WI38 (cell line): ENCODE measurements at regions not wholly inside any gene's neighbourhood (a gene's known extent, or its start where the extent isn't known, plus 50 kb on each side); places are given as distances from the start of the nearest gene placed in this dataset.

Experiments
- H3K4me3 ChIP-seq: 2 replicates; pipeline ENCODE4 v1.5.1; 2011; ENCODE audit warnings: low read depth, mild to moderate bottlenecking, control low read depth, low read length
- CTCF ChIP-seq: IDR thresholded peaks from 2 replicates; pipeline ENCODE4 v1.5.1; 2012; ENCODE audit warnings: low read depth, mild to moderate bottlenecking, control low read depth, low read length

DNA sequence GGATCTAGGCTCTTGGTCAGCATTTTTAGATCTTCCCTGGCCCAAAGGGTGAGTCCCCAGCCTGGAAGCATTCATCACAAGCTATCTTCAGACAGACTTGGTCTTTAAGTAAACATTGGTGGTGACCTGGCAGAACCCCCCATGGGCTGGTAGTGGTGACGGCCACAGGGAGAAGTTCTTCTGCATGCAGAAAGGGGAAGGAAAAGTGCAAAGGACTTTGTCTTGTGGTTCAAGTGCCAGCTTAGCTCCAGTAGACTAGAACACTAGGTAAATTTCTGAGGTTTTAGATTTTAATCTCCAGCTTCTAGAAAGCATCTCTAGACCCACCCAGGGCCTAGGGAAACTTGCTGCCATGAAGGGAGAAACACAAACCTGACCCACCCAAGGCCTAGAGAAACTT, 584.0 kb downstream of the CHSY3 start:
- TF ChIP-seq CTCF: no peak
- no peak overlapping the region for H3K4me3 ChIP-seq

DNA sequence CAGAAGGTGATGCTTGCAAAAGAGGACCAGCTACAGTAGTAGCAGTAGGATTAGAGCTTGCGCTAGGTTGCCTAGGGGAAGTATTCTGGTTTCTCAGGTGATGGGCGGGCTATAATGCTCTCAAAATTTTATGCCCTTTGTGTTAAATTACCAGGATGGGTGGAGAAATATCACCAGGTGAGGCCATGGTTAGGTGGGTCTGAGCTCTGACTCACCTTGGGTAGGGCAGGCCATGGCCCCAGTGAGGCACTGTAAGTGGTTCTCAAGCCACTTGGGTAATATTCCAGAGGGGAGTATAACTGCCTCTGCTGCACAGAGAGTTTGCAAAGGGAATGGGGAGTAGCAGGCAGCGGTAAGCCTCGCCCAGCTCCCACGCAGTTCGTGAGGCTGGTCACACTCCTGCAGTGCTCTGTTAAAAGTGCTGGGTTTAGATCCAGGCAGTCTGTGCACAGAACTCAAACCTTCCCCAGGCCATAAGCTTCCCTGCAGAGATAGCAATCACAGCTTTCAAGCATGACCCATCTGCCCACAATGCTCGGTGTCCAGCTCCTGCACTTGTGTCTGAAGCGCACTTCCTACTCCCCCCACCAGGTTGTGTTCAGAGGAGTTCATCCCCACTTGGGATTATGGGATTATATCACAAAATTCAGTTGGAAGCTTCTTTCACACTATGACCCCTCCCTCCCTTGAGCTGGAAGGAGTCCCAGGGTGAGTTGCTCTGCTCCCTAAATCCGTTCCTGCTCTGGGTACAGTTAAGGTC, 575.0 kb downstream of the CHSY3 start:
- no peak for TF ChIP-seq CTCF
- H3K4me3 ChIP-seq: no peak overlapping the region

DNA sequence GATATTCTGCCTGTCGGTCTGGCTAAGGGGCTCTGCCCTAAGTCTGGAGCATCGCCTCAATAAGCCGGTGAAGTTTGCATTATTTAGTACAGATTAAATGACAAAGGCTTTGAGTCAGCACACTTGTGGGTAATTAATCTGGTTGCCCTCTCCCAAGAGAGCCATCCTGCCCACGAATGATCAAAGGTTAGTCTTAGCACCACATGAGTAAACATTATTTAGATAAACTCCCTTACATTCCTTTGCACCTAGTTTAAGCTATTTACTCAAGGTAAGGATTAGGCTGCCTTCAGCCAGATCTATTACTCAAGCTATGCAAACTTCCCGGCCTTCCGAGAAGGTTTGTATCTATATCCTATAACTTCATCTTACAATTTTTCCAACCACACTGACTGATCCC, 572.1 kb downstream of the CHSY3 start:
- no peak overlapping the region for H3K4me3 ChIP-seq
- TF ChIP-seq CTCF: no peak

- H3K4me3 ChIP-seq: no peak overlapping the region
- no peak for TF ChIP-seq CTCF
These were observed 558.3 kb downstream of the CHSY3 start for GRCh38 chr5:130462516-130462915.

- H3K4me3 ChIP-seq: no peak overlapping the region
- TF ChIP-seq CTCF: no peak
These were observed 550.9 kb downstream of the CHSY3 start for GRCh38 chr5:130455175-130455574.

DNA sequence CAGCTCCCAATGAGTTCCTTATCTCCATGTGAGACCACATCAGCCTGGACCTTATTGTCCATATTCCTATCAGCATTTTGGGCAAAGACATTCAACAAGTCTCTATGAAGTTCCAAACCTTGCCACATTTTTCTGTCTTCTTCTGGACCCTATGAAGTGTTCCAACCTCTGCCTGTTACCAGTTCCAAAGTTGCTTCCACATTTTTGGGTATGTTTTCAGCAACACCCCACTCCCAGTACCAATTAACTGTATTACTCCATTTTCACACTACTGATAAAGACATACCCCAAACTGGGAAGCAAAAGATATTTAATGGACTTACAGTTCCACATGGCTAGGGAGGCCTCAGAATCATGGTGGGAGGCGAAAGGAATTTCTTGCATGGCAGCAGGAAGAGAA, 548.5 kb downstream of the CHSY3 start:
- TF ChIP-seq CTCF: no peak
- no peak overlapping the region for H3K4me3 ChIP-seq

DNA sequence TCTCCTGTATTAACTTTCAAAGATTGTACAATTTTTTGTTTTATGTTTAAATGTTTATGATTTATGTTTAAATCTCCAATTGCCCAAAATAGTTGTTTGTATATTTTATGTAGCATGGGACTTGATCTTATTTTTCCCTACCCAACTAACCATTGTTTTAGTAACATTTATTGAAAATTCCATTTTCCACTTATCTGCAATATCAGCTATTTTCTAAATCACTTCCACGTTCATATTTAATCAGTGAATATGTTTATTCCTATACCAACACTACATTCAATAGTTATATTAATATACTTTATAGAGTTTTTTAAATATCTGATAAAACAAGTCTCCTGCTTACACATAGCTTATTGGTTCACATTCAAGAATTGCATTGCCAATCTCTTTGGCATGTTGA, 532.2 kb downstream of the CHSY3 start:
- no peak for TF ChIP-seq CTCF
- H3K4me3 ChIP-seq: no peak overlapping the region
